Lower leg skin (tissue), 4 donors: ENCODE measurements at regions not wholly inside any gene's neighbourhood (a gene's known extent, or its start where the extent isn't known, plus 50 kb on each side); places are given as distances from the start of the nearest gene placed in this dataset.
"Not testable (repeated sequence)": the region's sequence is repeated elsewhere in the genome, so short reads cannot be mapped to it uniquely, and the experiment has no call there.

ENCODE experiments used
- DNase-seq, 2 donors: peaks; one replicate each; pipeline ENCODE4 v3.0.0-alpha.2; 2019; ENCODE audit warnings: low spot score in 2 of 2
- H3K4me3 ChIP-seq: fragments of 200-600 bp; sonication (generic); 2 replicates; pipeline ENCODE4 v1.5.1; 2017; ENCODE audit warnings: mild to moderate bottlenecking, low read depth; ENCODE audit not compliant: poor library complexity, severe bottlenecking
- POLR2A ChIP-seq, 2 donors: fragments of 450-650 bp; IDR thresholded peaks; one replicate each; pipeline ENCODE4 v1.6.1; 2016 to 2017; ENCODE audit warnings: antibody characterized with exemption in 2 of 2, mild to moderate bottlenecking in 1 of 2, moderate library complexity in 1 of 2
- WGBS, 2 donors: methylation state at CpG; one replicate each; pipeline ENCODE4 v1.1.5; 2018; 5-methylcytosine and 5-hydroxymethylcytosine counted together
- intact Hi-C: fragments of 100-400 bp; cut with DNase I; formaldehyde crosslinking; loops from one replicate; pipeline ENCODE4 v1.15.0; 2023; ENCODE audit warnings: low total_unique reads
- TF ChIP-seq, protein P1 (sequence below), 3 donors: fragments of 450-650 bp; IDR thresholded peaks; one replicate each; pipeline ENCODE4 v1.5.1; 2016; ENCODE audit warnings: antibody characterized with exemption in 3 of 3, mild to moderate bottlenecking in 3 of 3, moderate library complexity in 2 of 3

DNA sequence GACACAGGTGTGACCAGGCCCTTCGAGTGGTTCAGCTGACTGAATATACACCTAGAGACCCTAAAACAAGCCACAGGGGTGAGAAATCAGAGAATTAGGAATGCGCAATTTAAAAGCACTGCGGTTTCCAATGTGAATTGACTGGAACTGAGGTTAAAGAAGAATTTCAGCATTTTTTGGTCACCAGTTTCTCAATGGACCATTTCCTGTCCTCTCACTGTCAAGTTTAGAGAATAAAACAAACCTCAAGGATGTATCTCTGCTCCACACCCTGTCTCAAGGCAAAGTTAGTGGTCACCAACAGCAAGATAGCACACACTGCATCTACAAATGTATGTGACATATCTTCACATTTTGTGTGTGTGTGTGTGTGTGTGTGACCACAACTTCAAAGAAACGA is 143.8 kb upstream of the MAP3K1 start:
- H3K4me3 ChIP-seq = no peak overlapping the region
- 81 to 93% methylated on average over 4 of the region's 4 CpGs for WGBS, 2 donors
- DNase-seq = no peak
- intact Hi-C loops = no loop called here
- TF ChIP-seq POLR2A (IDR thresholded peaks at IDR 0.05) = no peak
- TF ChIP-seq, protein P1, sequence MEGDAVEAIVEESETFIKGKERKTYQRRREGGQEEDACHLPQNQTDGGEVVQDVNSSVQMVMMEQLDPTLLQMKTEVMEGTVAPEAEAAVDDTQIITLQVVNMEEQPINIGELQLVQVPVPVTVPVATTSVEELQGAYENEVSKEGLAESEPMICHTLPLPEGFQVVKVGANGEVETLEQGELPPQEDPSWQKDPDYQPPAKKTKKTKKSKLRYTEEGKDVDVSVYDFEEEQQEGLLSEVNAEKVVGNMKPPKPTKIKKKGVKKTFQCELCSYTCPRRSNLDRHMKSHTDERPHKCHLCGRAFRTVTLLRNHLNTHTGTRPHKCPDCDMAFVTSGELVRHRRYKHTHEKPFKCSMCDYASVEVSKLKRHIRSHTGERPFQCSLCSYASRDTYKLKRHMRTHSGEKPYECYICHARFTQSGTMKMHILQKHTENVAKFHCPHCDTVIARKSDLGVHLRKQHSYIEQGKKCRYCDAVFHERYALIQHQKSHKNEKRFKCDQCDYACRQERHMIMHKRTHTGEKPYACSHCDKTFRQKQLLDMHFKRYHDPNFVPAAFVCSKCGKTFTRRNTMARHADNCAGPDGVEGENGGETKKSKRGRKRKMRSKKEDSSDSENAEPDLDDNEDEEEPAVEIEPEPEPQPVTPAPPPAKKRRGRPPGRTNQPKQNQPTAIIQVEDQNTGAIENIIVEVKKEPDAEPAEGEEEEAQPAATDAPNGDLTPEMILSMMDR (IDR thresholded peaks at IDR 0.05) = no peak

DNA sequence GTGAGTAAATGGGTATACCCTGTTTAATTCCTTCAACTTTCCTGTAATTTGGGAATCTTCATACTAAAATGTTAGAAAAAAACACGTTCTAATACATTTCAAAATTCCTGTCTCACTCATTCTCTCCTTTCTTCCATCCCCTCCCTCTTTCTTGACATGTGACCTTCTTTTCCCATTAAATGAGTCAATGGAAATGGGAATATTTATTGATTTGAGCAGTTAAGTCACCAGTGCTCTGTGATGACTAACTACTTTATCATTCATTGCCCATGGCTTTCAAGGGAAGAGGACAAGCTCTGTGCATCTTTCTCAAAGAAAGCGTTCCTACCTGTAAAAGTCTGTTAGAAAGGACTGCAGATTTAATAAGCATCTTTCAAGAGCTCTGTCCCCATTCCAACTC is 144.4 kb upstream of the MAP3K1 start:
- no peak for DNase-seq
- no peak for TF ChIP-seq POLR2A (IDR thresholded peaks at IDR 0.05)
- intact Hi-C loops = no loop called here
- no peak overlapping the region for H3K4me3 ChIP-seq
- 89 to 91% methylated on average over 2 of the region's 2 CpGs for WGBS, 2 donors

DNA sequence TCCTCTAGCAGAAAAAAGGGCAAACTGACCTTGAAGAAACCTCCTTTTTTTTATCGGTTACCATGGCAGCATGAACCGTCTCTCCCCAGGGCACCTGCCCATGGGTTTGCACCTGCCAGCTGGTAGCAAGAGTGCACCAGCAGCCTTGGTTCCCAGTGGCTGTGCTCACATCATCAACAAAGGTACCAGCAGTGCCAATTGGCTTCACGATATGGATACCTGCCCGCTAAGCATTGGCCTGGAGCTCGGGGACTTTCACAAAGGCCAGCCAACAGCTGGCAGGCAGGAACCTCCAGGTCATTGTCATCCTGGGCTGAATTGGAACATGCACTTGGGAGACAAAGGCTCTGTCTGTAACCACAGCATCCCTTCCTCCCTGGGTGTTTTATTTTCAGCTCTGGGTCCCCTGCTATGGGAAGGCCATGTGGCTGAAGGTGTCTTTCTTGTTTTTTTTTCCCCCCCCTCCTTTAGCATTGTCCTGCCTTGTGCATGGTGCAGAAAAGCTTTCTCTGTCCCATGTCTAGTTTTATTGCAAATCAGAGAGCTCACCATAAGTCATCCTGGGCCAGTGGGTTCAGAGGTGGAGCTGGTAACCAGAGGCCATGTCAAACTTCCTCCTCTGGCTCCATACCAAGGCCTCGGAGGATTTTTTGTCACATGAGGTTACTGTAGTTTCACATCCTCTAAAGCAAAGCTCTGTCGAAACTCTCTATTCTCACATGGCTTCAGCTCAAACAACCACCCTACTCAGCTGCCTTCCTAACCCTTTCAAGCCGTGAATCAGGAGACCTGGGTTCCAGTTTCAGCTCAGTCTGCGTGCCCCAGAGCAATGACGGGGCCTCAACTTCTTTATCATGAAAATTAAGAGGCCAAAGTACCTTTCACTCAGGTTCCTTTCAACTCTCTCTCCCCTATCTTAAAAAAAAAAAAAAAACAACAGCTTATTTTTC is 145.5 kb upstream of the MAP3K1 start:
- TF ChIP-seq POLR2A (IDR thresholded peaks at IDR 0.05) = no peak
- TF ChIP-seq, protein P1 (IDR thresholded peaks at IDR 0.05) = no peak
- WGBS, 2 donors = 47 to 49% methylated on average over 10 of the region's 10 CpGs
- intact Hi-C loops = no loop called here
- peak; percentile 70 to 92 for DNase-seq
- H3K4me3 ChIP-seq = no peak overlapping the region

DNA sequence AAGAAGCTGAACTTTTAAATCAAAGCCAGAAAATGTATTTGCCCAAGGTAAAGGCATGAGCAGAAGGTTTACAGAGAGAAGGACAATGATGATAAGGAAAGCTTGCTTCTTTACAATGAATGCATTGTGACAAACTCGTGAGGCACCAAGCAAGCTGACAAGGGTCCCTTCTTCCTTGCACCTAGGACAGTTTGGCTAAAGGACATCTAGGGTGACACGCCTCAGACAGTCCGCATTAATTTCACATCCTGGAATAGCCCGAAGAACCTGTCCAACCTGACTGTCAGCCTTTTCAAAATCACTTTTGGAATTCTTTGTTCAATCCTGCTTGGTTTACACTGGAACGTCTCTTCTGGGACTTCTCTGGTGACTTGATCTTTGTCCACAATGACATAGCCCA is 146.4 kb upstream of the MAP3K1 start:
- H3K4me3 ChIP-seq = no peak overlapping the region
- no peak for TF ChIP-seq POLR2A (IDR thresholded peaks at IDR 0.05)
- TF ChIP-seq, protein P1 (IDR thresholded peaks at IDR 0.05) = no peak
- intact Hi-C loops = no loop called here
- peak in 1 of 2 donors; percentile 41 for DNase-seq
- WGBS, 2 donors = 49 to 51% methylated on average over 5 of the region's 5 CpGs

DNA sequence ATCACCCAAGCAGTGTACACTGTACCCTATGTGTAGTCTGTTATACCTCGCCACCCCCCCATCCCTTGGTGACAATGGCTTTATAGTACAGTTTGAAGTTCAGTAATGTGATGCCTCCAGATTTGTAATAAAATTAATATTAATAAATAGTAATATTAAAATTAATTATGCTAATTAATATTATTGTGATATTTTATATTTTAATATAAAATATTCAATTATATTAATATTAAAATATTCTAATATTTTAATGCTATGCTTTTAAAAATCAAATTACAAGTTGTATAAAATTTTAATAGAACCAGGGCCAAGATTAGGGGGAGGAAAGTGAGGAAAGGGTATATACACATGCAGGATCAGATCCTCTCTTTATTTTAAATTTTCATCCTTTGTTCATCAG is 147.7 kb upstream of the MAP3K1 start:
- no peak overlapping the region for H3K4me3 ChIP-seq
- TF ChIP-seq, protein P1 (IDR thresholded peaks at IDR 0.05) = no peak
- TF ChIP-seq POLR2A (IDR thresholded peaks at IDR 0.05) = no peak
- intact Hi-C loops = no loop called here
- DNase-seq = no peak
- 93 to 100% methylated on average over 1 of the region's 1 CpG for WGBS, 2 donors

DNA sequence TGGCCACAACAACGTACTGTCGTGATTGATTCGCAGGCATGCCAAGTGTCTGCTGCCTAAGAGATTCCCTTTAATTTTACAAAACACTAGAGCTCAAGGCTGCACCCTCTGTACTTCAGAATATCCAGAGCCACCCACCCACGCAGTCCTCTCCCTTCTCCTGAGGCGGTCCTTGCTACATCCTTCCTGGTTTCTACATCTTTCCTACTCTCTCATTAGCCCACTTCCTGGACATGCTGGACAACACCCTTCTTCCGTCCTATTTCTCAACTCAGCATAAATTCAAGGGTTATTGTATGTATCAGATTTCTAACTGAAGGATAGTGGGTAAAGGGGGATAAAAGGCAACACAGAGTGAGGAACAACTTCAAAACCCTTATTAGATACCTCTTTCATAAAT is 148.4 kb upstream of the MAP3K1 start:
- DNase-seq = peak in 1 of 2 donors; percentile 36
- WGBS, 2 donors = 87 to 90% methylated on average over 6 of the region's 6 CpGs
- TF ChIP-seq, protein P1 (IDR thresholded peaks at IDR 0.05) = no peak
- TF ChIP-seq POLR2A (IDR thresholded peaks at IDR 0.05) = no peak
- intact Hi-C loops = no loop called here
- no peak overlapping the region for H3K4me3 ChIP-seq

DNA sequence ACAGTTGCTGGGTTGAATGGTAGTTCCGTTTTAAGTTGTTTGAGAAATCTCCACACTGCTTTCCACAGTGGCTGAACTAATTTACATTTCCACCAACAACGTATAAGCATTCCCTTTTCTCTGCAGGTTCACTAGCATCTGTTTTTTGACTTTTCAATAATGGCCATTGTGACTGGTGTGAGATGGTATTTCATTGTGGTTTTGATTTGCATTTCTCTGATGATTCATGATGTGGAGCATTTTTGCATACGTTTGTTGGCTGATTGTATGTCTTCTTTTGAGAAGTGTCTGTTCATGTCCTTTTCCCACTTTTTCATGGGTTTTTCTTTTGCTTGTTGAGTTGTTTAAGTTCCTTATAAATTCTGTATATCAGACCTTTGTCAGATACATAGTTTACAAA is 150.2 kb upstream of the MAP3K1 start:
- 64 to 77% methylated on average over 3 of the region's 3 CpGs for WGBS, 2 donors
- H3K4me3 ChIP-seq, DNase-seq, intact Hi-C loops: not testable (repeated sequence)
